ENCODE measurements at regions not wholly inside any gene's neighbourhood (a gene's known extent, or its start where the extent isn't known, plus 50 kb on each side); places are given as distances from the start of the nearest gene placed in this dataset.

- Mint-ChIP-seq H3K27me3 (ENCODE audit: low read depth) (peaks cover 5% of the 10 kb centered on the region), H3K27ac (ENCODE audit: unreplicated experiment) (no peak overlapping the region), H3K4me1 (ENCODE audit: low read depth) (no peaks in the 10 kb centered on the region), H3K36me3 (ENCODE audit: low read depth) (peaks cover 6% of the 10 kb centered on the region), H3K4me3 (ENCODE audit: unreplicated experiment) (no peak overlapping the region), H3K9me3 (ENCODE audit: low read depth) (peaks cover 17% of the 10 kb centered on the region)
- TF ChIP-seq CTCF (IDR thresholded peaks at IDR 0.05): no peak
- no peak for DNase-seq (ENCODE audit: low spot score)
Observed at GRCh38 chr1:221940631-221941030, 198.7 kb upstream of the DUSP10 start.

- H3K36me3 Mint-ChIP-seq (ENCODE audit: low read depth): peaks cover 4% of the 10 kb centered on the region
- H3K4me3 Mint-ChIP-seq (ENCODE audit: unreplicated experiment): no peak overlapping the region
- peaks cover 16% of the 10 kb centered on the region for H3K9me3 Mint-ChIP-seq (ENCODE audit: low read depth)
- DNase-seq (ENCODE audit: low spot score): no peak
- TF ChIP-seq CTCF (IDR thresholded peaks at IDR 0.05): no peak
- peaks cover 7% of the 10 kb centered on the region for H3K27me3 Mint-ChIP-seq (ENCODE audit: low read depth)
- H3K27ac Mint-ChIP-seq (ENCODE audit: unreplicated experiment): no peak overlapping the region
- H3K4me1 Mint-ChIP-seq (ENCODE audit: low read depth): no peaks in the 10 kb centered on the region
Observed at GRCh38 chr1:221939607-221940006, 197.7 kb upstream of the DUSP10 start.

DNA sequence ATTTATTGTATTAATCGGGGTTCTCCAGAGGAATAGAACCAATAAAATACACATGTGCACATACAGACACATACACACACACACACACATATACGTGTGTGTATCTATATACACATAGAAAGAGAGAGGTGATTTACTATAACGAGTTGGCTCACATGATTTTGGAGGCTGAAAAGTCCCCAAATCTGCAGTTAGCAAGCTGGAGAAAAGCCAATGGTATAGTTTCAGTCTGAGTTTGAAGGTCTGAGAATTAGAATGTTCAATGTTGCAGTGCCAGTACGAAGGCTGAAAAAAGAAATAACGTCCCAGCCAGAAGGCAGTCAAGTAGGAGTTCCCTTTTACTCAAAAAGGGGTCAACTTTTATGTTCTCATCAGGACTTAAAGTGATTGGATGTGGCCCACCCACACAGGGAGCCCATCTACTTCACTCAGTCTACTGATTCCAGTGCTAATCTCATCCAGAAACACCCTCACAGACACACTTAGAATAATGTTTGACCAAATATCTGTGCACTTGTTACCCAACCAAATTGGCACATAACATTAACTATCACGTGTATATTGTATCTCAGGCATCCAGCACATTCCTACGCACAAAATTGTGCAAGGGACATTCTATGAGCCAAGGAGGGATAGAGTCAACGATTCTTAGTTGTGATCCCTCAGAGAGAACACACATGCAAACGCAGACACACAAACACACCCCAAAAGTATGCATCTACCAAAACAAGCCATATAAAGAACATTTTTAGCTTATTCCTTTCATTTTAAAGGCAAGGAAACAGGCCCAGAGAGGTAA is 195.5 kb upstream of the DUSP10 start:
- Mint-ChIP-seq H3K4me3 (ENCODE audit: unreplicated experiment) (no peak overlapping the region), H3K9me3 (ENCODE audit: low read depth) (peaks cover 18% of the 10 kb centered on the region), H3K36me3 (ENCODE audit: low read depth) (no peaks in the 10 kb centered on the region), H3K27me3 (ENCODE audit: low read depth) (peaks cover 8% of the 10 kb centered on the region), H3K27ac (ENCODE audit: unreplicated experiment) (no peak overlapping the region), H3K4me1 (ENCODE audit: low read depth) (no peaks in the 10 kb centered on the region)
- no peak for DNase-seq (ENCODE audit: low spot score)
- TF ChIP-seq CTCF (IDR thresholded peaks at IDR 0.05): no peak

DNA sequence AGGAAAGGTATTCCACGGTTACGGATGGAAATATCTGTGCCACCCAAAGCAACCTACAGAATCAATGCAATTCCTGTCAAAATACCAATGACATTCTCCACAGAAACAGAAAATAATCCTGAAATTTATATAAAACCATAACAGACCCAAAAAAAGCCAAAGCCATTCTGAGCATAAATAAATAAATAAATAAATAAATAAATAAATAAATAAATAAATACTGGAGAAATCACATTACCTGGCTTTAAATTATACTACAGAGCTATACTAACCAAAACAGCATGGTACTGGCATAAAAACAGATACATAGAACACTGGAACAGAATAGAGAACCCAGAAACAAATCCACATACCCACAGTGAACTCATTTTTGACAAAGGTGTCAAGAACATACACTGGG is 191.9 kb upstream of the DUSP10 start:
- H3K27me3 Mint-ChIP-seq (ENCODE audit: low read depth): peaks cover 4% of the 10 kb centered on the region
- no peaks in the 10 kb centered on the region for H3K36me3 Mint-ChIP-seq (ENCODE audit: low read depth)
- no peak overlapping the region for H3K4me3 Mint-ChIP-seq (ENCODE audit: unreplicated experiment)
- H3K4me1 Mint-ChIP-seq (ENCODE audit: low read depth): no peaks in the 10 kb centered on the region
- H3K9me3 Mint-ChIP-seq (ENCODE audit: low read depth): peaks cover 30% of the 10 kb centered on the region
- no peak for DNase-seq (ENCODE audit: low spot score)
- no peak for TF ChIP-seq CTCF (IDR thresholded peaks at IDR 0.05)
- H3K27ac Mint-ChIP-seq (ENCODE audit: unreplicated experiment): no peak overlapping the region

DNA sequence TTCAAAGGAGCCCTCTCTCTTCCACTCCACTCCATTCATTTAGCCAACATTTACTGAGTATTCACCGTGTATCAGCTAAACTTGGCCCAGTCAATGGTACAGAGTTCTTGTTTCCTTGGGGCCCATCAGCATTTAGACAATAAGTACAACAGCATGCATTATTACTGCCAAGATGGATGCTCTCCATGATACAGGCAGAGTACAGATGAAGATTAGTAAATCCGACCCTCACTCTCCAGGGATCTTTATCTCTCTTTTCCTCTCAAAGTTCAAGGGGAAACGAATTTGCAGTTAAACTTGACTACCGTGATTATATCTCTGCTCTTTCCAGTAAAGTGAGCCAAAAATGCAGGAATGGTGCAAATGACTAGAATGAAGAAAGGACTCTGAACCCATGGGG is 184.6 kb upstream of the DUSP10 start:
- DNase-seq (ENCODE audit: low spot score): no peak
- TF ChIP-seq CTCF (IDR thresholded peaks at IDR 0.05): no peak
- no peak overlapping the region for H3K4me3 Mint-ChIP-seq (ENCODE audit: unreplicated experiment)
- H3K9me3 Mint-ChIP-seq (ENCODE audit: low read depth): peaks cover 12% of the 10 kb centered on the region
- no peaks in the 10 kb centered on the region for H3K4me1 Mint-ChIP-seq (ENCODE audit: low read depth)
- H3K27me3 Mint-ChIP-seq (ENCODE audit: low read depth): peaks cover 2% of the 10 kb centered on the region
- no peak overlapping the region for H3K27ac Mint-ChIP-seq (ENCODE audit: unreplicated experiment)
- no peaks in the 10 kb centered on the region for H3K36me3 Mint-ChIP-seq (ENCODE audit: low read depth)

Data from chondrocyte (in vitro differentiated cells).